NCI-H2107 (cell line): ENCODE measurements at regions not wholly inside any gene's neighbourhood (a gene's known extent, or its start where the extent isn't known, plus 50 kb on each side); places are given as distances from the start of the nearest gene placed in this dataset.

Source experiments
- DNase-seq: peaks from one replicate; lab custom pipeline; 2025; lab: John Stamatoyannopoulos, UW

GRCh38 chr5:82807021-82807420 is 270.2 kb downstream of the TMEM167A start:
- no peak for DNase-seq

GRCh38 chr5:82806513-82806912 is 270.7 kb downstream of the TMEM167A start:
- no peak for DNase-seq

- DNase-seq, result no peak
Observed at GRCh38 chr5:82804155-82804690, 273.0 kb downstream of the TMEM167A start.

- DNase-seq, result no peak
Observed at GRCh38 chr5:82802954-82803353, 274.2 kb downstream of the TMEM167A start.

GRCh38 chr5:82800826-82801225 is 276.4 kb downstream of the TMEM167A start:
- DNase-seq, result no peak

- no peak for DNase-seq
Observed at GRCh38 chr5:82799361-82800077, 277.7 kb downstream of the TMEM167A start.

GRCh38 chr5:82798676-82799075 is 278.5 kb downstream of the TMEM167A start:
- no peak for DNase-seq

GRCh38 chr5:82796643-82797416 is 280.4 kb downstream of the TMEM167A start:
- DNase-seq, result no peak

- no peak for DNase-seq
Observed at GRCh38 chr5:82794876-82795275, 282.3 kb downstream of the TMEM167A start.

GRCh38 chr5:82793808-82794419 is 283.3 kb downstream of the TMEM167A start:
- DNase-seq, result no peak

GRCh38 chr5:82792096-82792495 is 285.1 kb downstream of the TMEM167A start:
- no peak for DNase-seq

GRCh38 chr5:82789095-82789494 is 288.1 kb downstream of the TMEM167A start:
- DNase-seq, result no peak

- no peak for DNase-seq
Observed at GRCh38 chr5:82786748-82787147, 290.4 kb downstream of the TMEM167A start.

- DNase-seq, result no peak
Observed at GRCh38 chr5:82785882-82786509, 291.2 kb downstream of the TMEM167A start.

- no peak for DNase-seq
Observed at GRCh38 chr5:82785456-82785855, 291.7 kb downstream of the TMEM167A start.

- no peak for DNase-seq
Observed at GRCh38 chr5:82784521-82784920, 292.7 kb downstream of the TMEM167A start.

- DNase-seq, result no peak
Observed at GRCh38 chr5:82777106-82777505, 300.1 kb downstream of the TMEM167A start.

GRCh38 chr5:82772281-82772680 is 304.9 kb downstream of the TMEM167A start:
- no peak for DNase-seq

- no peak for DNase-seq
Observed at GRCh38 chr5:82766206-82766605, 311.0 kb downstream of the TMEM167A start.

- no peak for DNase-seq
Observed at GRCh38 chr5:82765765-82766164, 311.4 kb downstream of the TMEM167A start.

GRCh38 chr5:82760856-82761255 is 316.3 kb downstream of the TMEM167A start:
- DNase-seq, result no peak

GRCh38 chr5:82758881-82759280 is 318.3 kb downstream of the TMEM167A start:
- DNase-seq, result no peak
